NCI-H1092 (cell line): ENCODE measurements at regions not wholly inside any gene's neighbourhood (a gene's known extent, or its start where the extent isn't known, plus 50 kb on each side); places are given as distances from the start of the nearest gene placed in this dataset.
"Not testable (repeated sequence)": the region's sequence is repeated elsewhere in the genome, so short reads cannot be mapped to it uniquely, and the experiment has no call there.

Source experiments
- DNase-seq: peaks from one replicate; lab custom pipeline; 2025; lab: John Stamatoyannopoulos, UW

- no peak for DNase-seq
Observed at GRCh38 chr2:5616019-5616418, 76.2 kb upstream of the SOX11 start.

- DNase-seq, result no peak
Observed at GRCh38 chr2:5617358-5617757, 74.8 kb upstream of the SOX11 start.

DNA sequence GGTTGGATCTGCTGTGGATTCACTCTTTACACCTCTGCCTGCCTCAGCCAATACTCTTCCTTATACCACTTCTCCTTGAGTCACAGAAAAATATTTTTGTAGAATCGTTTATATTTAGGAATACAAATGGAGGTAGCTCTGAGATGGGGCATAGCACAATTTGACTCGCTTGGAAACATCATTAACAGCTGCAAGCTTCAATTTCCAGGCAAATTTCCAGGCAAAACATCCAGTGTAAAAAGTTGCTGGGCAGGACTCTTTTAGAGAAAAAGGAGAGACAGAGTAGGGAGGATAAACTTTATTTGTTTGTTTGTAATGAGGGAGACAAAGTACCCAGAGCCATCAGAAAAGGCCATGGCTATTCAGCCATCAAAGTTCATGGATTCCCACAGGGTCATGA is 74.4 kb upstream of the SOX11 start:
- DNase-seq, result no peak

DNA sequence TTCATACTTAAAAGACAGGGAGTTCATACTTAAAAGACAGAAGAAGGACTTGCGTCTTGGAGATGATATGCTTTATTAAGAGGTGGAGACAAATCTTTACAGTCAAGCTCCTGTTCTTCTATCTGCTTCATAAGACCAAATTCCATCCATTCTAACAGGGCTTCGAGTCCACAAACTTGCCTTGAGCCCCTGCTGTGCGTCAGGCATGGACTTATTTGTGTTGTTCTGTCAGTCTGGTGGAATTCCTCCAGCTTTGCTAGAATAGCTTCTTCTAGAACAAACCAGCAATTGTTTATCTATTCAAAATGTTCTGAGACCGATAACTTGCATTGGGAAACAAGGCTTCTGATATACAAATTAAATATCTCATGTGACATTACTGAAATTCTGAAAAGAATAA is 73.9 kb upstream of the SOX11 start:
- no peak for DNase-seq

DNA sequence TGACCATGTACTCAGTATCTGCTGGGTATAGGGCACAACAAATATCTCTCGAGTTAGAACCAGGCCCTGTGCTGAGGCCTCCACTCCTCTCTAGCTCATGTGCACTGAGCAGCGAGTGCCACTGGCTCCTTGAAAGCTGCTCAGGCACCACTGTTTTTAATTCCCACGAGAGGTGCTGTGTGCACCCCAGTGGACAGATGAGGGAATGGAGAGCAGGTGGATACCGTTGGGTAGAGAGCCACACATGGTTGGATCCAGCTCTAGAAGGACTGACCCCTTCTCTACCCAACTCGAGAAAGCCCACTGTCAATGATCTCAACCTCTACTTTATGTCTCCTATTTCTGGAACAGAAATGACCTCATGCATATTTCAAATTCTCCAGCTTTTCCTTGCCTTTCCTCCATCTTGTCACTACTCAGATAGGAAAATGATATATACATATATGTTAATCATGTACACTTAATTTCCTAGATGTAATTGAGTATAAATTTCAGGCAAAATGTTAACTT is 66.6 kb upstream of the SOX11 start:
- DNase-seq, result not testable (repeated sequence)

DNA sequence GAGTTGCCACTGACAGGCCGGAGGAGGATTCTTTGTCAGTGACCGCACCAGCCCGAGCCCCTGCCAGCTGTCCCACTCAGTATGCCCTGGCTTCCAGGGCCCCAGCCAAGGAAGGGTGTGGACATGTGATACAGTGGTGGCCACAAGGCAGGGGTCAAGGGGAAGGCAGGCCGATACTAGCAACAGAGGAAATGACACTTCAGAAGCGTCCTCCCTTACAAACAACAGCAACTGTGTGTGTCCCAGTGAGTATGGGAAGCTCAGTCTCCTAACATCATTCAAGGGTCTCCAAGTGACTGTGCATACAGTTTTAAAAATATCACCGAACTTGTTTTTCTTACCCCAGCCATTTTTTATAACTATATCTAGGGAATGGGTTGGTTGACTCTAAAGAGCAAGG is 63.7 kb upstream of the SOX11 start:
- not testable (repeated sequence) for DNase-seq

GRCh38 chr2:5629510-5629909 is 62.7 kb upstream of the SOX11 start:
- DNase-seq, result not testable (repeated sequence)

DNA sequence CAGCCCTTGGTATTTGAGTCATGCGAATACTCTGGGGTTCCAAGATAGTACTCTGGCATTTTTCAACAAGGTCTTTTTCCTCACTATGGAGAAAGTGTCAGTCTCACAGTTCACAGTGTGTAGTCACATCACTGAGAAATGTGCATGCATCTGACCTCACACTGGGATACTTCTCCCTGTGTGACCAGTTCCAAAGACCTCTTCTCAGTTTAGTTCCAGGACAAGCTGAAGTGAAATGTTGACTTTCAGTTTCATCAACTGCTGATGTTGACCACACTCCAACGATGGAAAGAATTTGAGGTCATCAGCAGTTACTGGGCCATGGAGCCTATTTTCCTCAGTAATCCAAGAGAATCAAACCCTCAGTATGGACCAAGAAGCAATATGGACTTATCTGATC is 55.1 kb upstream of the SOX11 start:
- DNase-seq, result not testable (repeated sequence)
